Adrenal gland (tissue), 5 donors: ENCODE measurements at regions not wholly inside any gene's neighbourhood (a gene's known extent, or its start where the extent isn't known, plus 50 kb on each side); places are given as distances from the start of the nearest gene placed in this dataset.

Experiments used
- POLR2A ChIP-seq, 2 donors: fragments of 450-650 bp; IDR thresholded peaks; one replicate each; pipeline ENCODE4 v1.6.1; 2017; ENCODE audit warnings: antibody characterized with exemption in 2 of 2, mild to moderate bottlenecking in 2 of 2, moderate library complexity in 1 of 2
- TF ChIP-seq, protein P1 (sequence below), 6 experiments: fragments of 450-650 bp in 4 of 6; fragments of 200-600 bp in 2 of 6; sonication (generic) in 1 of 6; IDR thresholded peaks; 1 replicate in 5 of 6; 2 replicates in 1 of 6; pipeline versions ENCODE4 v1.5.1 to v1.8.0; 2016 to 2021; ENCODE audit warnings: antibody characterized with exemption in 6 of 6, mild to moderate bottlenecking in 2 of 6, moderate library complexity in 1 of 6
- donor health status: DM: no; HTN: no; CAD: no.

DNA sequence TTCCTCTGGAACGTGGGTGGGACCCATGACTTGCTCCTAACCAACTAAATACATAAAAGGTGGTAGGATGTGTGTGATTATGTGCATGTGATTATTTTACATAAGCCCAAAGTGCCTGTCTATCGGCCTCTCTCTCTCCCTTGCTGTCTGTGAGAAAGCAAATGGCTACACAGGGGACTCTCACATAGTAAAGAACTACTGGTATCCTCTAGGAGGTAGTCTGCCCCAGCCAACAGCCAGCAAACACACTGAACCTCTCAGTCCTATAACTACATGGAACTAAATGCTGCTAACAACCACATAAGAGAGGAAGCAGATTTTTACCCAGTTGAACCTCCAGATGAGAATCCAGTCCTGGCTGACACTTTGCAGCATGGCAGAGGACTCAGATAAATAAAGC, 1249.4 kb downstream of the ADGRL3 start:
- TF ChIP-seq, protein P1, sequence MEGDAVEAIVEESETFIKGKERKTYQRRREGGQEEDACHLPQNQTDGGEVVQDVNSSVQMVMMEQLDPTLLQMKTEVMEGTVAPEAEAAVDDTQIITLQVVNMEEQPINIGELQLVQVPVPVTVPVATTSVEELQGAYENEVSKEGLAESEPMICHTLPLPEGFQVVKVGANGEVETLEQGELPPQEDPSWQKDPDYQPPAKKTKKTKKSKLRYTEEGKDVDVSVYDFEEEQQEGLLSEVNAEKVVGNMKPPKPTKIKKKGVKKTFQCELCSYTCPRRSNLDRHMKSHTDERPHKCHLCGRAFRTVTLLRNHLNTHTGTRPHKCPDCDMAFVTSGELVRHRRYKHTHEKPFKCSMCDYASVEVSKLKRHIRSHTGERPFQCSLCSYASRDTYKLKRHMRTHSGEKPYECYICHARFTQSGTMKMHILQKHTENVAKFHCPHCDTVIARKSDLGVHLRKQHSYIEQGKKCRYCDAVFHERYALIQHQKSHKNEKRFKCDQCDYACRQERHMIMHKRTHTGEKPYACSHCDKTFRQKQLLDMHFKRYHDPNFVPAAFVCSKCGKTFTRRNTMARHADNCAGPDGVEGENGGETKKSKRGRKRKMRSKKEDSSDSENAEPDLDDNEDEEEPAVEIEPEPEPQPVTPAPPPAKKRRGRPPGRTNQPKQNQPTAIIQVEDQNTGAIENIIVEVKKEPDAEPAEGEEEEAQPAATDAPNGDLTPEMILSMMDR (IDR thresholded peaks at IDR 0.05): no peak
- TF ChIP-seq POLR2A (IDR thresholded peaks at IDR 0.05): no peak
